H4 (cell line): ENCODE measurements at regions not wholly inside any gene's neighbourhood (a gene's known extent, or its start where the extent isn't known, plus 50 kb on each side); places are given as distances from the start of the nearest gene placed in this dataset.

Experiments
- DNase-seq: peaks from one replicate; pipeline ENCODE4 v3.0.0-alpha.2; 2015; ENCODE audit warnings: low spot score

- DNase-seq, result no peak
Observed at GRCh38 chr21:31410499-31411131, 66.6 kb upstream of the TIAM1 start.

GRCh38 chr21:31409831-31410487 lies 65.9 kb upstream of the TIAM1 start:
- DNase-seq, result no peak

GRCh38 chr21:31408301-31409088 lies 64.4 kb upstream of the TIAM1 start:
- no peak for DNase-seq

GRCh38 chr21:31406510-31406909 lies 62.4 kb upstream of the TIAM1 start:
- DNase-seq, result no peak

- no peak for DNase-seq
Observed at GRCh38 chr21:31405604-31406003, 61.5 kb upstream of the TIAM1 start.

GRCh38 chr21:31403596-31404333 lies 59.7 kb upstream of the TIAM1 start:
- no peak for DNase-seq

- no peak for DNase-seq
Observed at GRCh38 chr21:31399591-31399990, 55.5 kb upstream of the TIAM1 start.

GRCh38 chr21:31398574-31398973 lies 54.5 kb upstream of the TIAM1 start:
- no peak for DNase-seq

- no peak for DNase-seq
Observed at GRCh38 chr21:31397939-31398338, 53.9 kb upstream of the TIAM1 start.

- no peak for DNase-seq
Observed at GRCh38 chr21:31397515-31397926, 53.5 kb upstream of the TIAM1 start.

- DNase-seq, result no peak
Observed at GRCh38 chr21:31397030-31397429, 53.0 kb upstream of the TIAM1 start.

GRCh38 chr21:31396399-31396798 lies 52.3 kb upstream of the TIAM1 start:
- no peak for DNase-seq

GRCh38 chr21:31395791-31396190 lies 51.7 kb upstream of the TIAM1 start:
- DNase-seq, result no peak

- DNase-seq, result no peak
Observed at GRCh38 chr21:31395268-31395667, 51.2 kb upstream of the TIAM1 start.

GRCh38 chr21:31394309-31394708 lies 50.2 kb upstream of the TIAM1 start:
- no peak for DNase-seq
